Right lobe of liver (tissue), 6 donors: ENCODE measurements at regions not wholly inside any gene's neighbourhood (a gene's known extent, or its start where the extent isn't known, plus 50 kb on each side); places are given as distances from the start of the nearest gene placed in this dataset.

Source experiments
- ATAC-seq, 4 donors: fragments of 200-7000 bp; cut with Tn5 transposase; one replicate each; pipeline ENCODE4 v1.9.1; 2020; ENCODE audit warnings: mild to moderate bottlenecking in 4 of 4, moderate library complexity in 4 of 4
- DNase-seq, 3 donors: peaks; one replicate each; pipeline ENCODE4 v3.0.0-alpha.2; 2020
- H3K27ac ChIP-seq, 3 donors: fragments of 200-600 bp; one replicate each; pipeline ENCODE4 v1.8.0; 2022
- H3K27me3 ChIP-seq, 2 donors: fragments of 200-600 bp; one replicate each; pipeline ENCODE4 v1.8.0; 2022
- H3K36me3 ChIP-seq, 4 donors: fragments of 200-600 bp; sonication (generic) in 1 of 4; one replicate each; pipeline versions ENCODE4 v1.5.1 to v1.8.0; 2017 to 2022; ENCODE audit warnings: control low read depth in 1 of 4
- H3K4me1 ChIP-seq, 4 donors: fragments of 200-600 bp; sonication (generic) in 1 of 4; one replicate each; pipeline versions ENCODE4 v1.5.1 to v1.8.0; 2017 to 2022; ENCODE audit warnings: control low read depth in 1 of 4
- H3K4me3 ChIP-seq, 3 donors: fragments of 200-600 bp; one replicate each; pipeline ENCODE4 v1.8.0; 2022
- H3K9me3 ChIP-seq, 4 donors: fragments of 200-600 bp; sonication (generic) in 1 of 4; one replicate each; pipeline versions ENCODE4 v1.5.1 to v1.8.0; 2017 to 2022; ENCODE audit warnings: control low read depth in 1 of 4
- POLR2A ChIP-seq: fragments of 450-650 bp; IDR thresholded peaks from one replicate; pipeline ENCODE4 v1.6.1; 2017; ENCODE audit warnings: antibody characterized with exemption, mild to moderate bottlenecking
- WGBS: methylation state at CpG from one replicate; pipeline ENCODE4 v1.1.6; 2018; ENCODE audit warnings: low coverage, low lambda C conversion rate; ENCODE audit not compliant: insufficient coverage; ENCODE audit errors: missing lambda C conversion rate; 5-methylcytosine and 5-hydroxymethylcytosine counted together
- intact Hi-C, 2 donors: fragments of 100-400 bp; cut with DNase I; formaldehyde crosslinking; loops; one replicate each; pipeline versions ENCODE4 v1.11.2 to v1.14.1; 2022
- TF ChIP-seq, protein P1 (sequence below), 4 donors: fragments of 200-600 bp in 3 of 4; fragments of 450-650 bp in 1 of 4; IDR thresholded peaks; one replicate each; pipeline versions ENCODE4 v1.5.1 to v1.8.0; 2016 to 2022; ENCODE audit warnings: antibody characterized with exemption in 4 of 4, mild to moderate bottlenecking in 2 of 4
- donor health status: DM: no; HTN: yes; CAD: no.
- donor health status: DM: no; HTN: no; CAD: no.
- donor health status: DM: no; HTN: no; CAD: no.
- donor health status: DM: no; HTN: yes; CAD: no.
- donor health status: DM: no; HTN: yes; CAD: no.

DNA sequence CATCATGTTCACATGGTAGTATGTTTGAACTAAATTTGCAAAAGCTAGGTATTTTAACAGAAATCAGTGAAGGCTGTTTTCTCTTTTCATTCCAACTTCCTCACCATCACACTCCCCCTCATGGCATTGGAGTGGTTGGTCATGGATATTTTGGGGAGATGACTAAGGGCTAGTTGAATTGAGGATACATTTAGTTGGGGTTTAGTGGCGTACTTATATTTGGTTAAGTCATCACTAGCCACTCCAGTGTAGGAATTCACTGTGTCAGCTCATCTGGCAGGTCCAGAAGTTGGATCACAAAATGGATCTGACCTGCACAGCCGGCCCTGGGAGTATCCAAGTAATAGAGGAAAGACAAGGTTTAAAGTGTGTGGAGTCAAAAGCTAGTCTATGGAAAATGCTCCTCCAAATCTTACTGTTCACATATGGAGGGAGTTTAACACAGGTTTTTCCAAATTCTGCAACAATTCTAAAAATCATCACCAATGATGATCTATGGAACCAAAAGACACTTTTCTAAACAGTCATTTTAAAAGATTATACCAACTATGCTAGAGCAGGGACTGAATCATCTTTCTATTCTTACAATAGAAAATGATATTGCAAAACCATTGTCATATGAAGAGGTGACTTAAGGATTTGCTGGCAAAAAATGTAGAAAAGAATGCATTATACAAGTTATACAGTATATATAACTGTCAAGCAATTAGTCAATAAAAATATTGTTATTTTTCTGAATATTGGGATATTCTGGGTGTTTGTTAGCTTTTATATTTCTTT is 247.8 kb upstream of the PEX5L start:
- no peak overlapping the region for H3K4me3 ChIP-seq
- ATAC-seq = no peak
- no peaks in the 10 kb centered on the region for H3K4me1 ChIP-seq
- no peaks in the 10 kb centered on the region for H3K9me3 ChIP-seq
- no peak overlapping the region for H3K27ac ChIP-seq
- intact Hi-C loops = no loop called here
- WGBS = 51% methylated on average over 2 of the region's 2 CpGs
- H3K36me3 ChIP-seq = no peaks in the 10 kb centered on the region
- DNase-seq = no peak
- TF ChIP-seq POLR2A = no peak
- TF ChIP-seq, protein P1, sequence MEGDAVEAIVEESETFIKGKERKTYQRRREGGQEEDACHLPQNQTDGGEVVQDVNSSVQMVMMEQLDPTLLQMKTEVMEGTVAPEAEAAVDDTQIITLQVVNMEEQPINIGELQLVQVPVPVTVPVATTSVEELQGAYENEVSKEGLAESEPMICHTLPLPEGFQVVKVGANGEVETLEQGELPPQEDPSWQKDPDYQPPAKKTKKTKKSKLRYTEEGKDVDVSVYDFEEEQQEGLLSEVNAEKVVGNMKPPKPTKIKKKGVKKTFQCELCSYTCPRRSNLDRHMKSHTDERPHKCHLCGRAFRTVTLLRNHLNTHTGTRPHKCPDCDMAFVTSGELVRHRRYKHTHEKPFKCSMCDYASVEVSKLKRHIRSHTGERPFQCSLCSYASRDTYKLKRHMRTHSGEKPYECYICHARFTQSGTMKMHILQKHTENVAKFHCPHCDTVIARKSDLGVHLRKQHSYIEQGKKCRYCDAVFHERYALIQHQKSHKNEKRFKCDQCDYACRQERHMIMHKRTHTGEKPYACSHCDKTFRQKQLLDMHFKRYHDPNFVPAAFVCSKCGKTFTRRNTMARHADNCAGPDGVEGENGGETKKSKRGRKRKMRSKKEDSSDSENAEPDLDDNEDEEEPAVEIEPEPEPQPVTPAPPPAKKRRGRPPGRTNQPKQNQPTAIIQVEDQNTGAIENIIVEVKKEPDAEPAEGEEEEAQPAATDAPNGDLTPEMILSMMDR (IDR thresholded peaks at IDR 0.05) = no peak
- H3K27me3 ChIP-seq = no peaks in the 10 kb centered on the region

- Histone ChIP-seq H3K4me1 (no peaks in the 10 kb centered on the region), H3K36me3 (no peaks in the 10 kb centered on the region), H3K9me3 (no peaks in the 10 kb centered on the region), H3K27ac (no peak overlapping the region), H3K4me3 (no peak overlapping the region), H3K27me3 (no peaks in the 10 kb centered on the region)
- DNase-seq = no peak
- intact Hi-C loops = no loop called here
- no peak for ATAC-seq
- TF ChIP-seq, protein P1 (IDR thresholded peaks at IDR 0.05) = no peak
- TF ChIP-seq POLR2A = no peak
These were observed 251.0 kb upstream of the PEX5L start for GRCh38 chr3:180287703-180288102.

DNA sequence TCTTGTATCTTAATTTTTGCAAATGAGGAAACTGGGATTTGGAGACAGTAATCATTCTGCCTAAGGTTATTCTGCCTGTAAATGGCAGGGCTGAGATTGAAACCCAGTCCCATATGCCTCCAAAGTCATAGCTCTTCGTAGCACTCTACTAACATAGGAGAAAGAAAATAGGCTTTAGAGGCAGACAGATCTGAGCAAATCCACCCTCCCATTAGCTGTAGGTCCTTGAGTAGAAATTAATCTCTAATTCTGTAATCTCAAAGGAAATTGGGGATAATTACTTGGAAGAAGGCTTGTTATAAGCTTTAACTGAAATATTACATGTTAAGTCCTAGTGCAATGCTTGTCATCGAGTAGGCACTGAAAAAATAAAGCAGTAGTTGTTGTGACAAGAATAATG is 252.1 kb upstream of the PEX5L start:
- no peaks in the 10 kb centered on the region for H3K4me1 ChIP-seq
- H3K9me3 ChIP-seq = no peaks in the 10 kb centered on the region
- no peak for TF ChIP-seq POLR2A
- TF ChIP-seq, protein P1 (IDR thresholded peaks at IDR 0.05) = no peak
- no peak overlapping the region for H3K27ac ChIP-seq
- intact Hi-C loops = no loop called here
- DNase-seq (no peak), ATAC-seq (no peak)
- no peaks in the 10 kb centered on the region for H3K36me3 ChIP-seq
- no peak overlapping the region for H3K4me3 ChIP-seq
- H3K27me3 ChIP-seq = no peaks in the 10 kb centered on the region
- 39% methylated on average over 2 of the region's 2 CpGs for WGBS

DNA sequence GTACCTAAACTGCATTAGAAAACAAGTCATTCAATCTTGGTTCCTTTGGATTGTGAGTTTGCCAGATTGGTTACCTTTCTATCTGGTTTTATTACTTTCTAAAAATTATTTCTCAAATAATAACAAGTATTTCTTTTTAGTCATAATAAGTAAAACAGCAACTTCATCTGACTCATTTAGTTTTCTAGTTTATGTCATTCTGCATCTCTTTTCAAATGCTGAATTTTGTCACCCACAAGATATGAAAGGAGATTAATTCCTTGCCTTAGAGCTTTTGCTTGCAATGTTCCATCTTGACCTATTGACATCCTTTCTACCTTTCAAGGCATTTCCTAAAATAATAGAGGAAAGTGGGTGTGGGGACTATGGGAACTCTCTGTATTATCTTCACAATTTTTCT is 253.6 kb upstream of the PEX5L start:
- H3K27me3 ChIP-seq = no peaks in the 10 kb centered on the region
- H3K9me3 ChIP-seq = no peaks in the 10 kb centered on the region
- intact Hi-C loops = no loop called here
- no peak for DNase-seq
- no peak overlapping the region for H3K27ac ChIP-seq
- no peak overlapping the region for H3K4me3 ChIP-seq
- no peaks in the 10 kb centered on the region for H3K4me1 ChIP-seq
- TF ChIP-seq, protein P1 (IDR thresholded peaks at IDR 0.05) = no peak
- TF ChIP-seq POLR2A = no peak
- no peaks in the 10 kb centered on the region for H3K36me3 ChIP-seq
- ATAC-seq = no peak
